ENCODE measurements at regions not wholly inside any gene's neighbourhood (a gene's known extent, or its start where the extent isn't known, plus 50 kb on each side); places are given as distances from the start of the nearest gene placed in this dataset.
"Not testable (repeated sequence)": the region's sequence is repeated elsewhere in the genome, so short reads cannot be mapped to it uniquely, and the experiment has no call there.

- Histone ChIP-seq H3K27me3 (no peaks in the 10 kb centered on the region), H3K9me3 (ENCODE audit: low read depth) (no peaks in the 10 kb centered on the region), H3K27ac (no peak overlapping the region), H3K4me1 (ENCODE audit: low read depth) (no peaks in the 10 kb centered on the region), H3K4me3 (no peak overlapping the region), H3K36me3 (no peaks in the 10 kb centered on the region)
- no peak for TF ChIP-seq CTCF (IDR thresholded peaks at IDR 0.05; ENCODE audit: low read depth, low read length)
- peak in 1 of 2 donors; percentile 47 for DNase-seq (ENCODE audit: low read depth in 1 of 2, low spot score in 1 of 2)
Measured at GRCh38 chr18:52237551-52237950, 102.4 kb upstream of the DCC start.

- peak in 1 of 2 donors; percentile 34 for DNase-seq (ENCODE audit: low read depth in 1 of 2, low spot score in 1 of 2)
- TF ChIP-seq CTCF (IDR thresholded peaks at IDR 0.05; ENCODE audit: low read depth, low read length), result no peak
- Histone ChIP-seq H3K27ac (no peak overlapping the region), H3K4me1 (ENCODE audit: low read depth) (no peaks in the 10 kb centered on the region), H3K4me3 (no peak overlapping the region), H3K27me3 (no peaks in the 10 kb centered on the region), H3K9me3 (ENCODE audit: low read depth) (no peaks in the 10 kb centered on the region), H3K36me3 (no peaks in the 10 kb centered on the region)
Measured at GRCh38 chr18:52242711-52243110, 97.3 kb upstream of the DCC start.

GRCh38 chr18:52244658-52245057 is 95.3 kb upstream of the DCC start:
- DNase-seq (ENCODE audit: low read depth in 1 of 2, low spot score in 1 of 2), result no peak
- H3K4me1 ChIP-seq (ENCODE audit: low read depth), result no peaks in the 10 kb centered on the region
- no peak overlapping the region for H3K4me3 ChIP-seq
- H3K27ac ChIP-seq, result no peak overlapping the region
- no peaks in the 10 kb centered on the region for H3K9me3 ChIP-seq (ENCODE audit: low read depth)
- no peaks in the 10 kb centered on the region for H3K36me3 ChIP-seq
- TF ChIP-seq CTCF (IDR thresholded peaks at IDR 0.05; ENCODE audit: low read depth, low read length), result no peak
- no peaks in the 10 kb centered on the region for H3K27me3 ChIP-seq

GRCh38 chr18:52254367-52254766 is 85.6 kb upstream of the DCC start:
- H3K4me3 ChIP-seq, result no peak overlapping the region
- H3K9me3 ChIP-seq (ENCODE audit: low read depth), result no peaks in the 10 kb centered on the region
- H3K27ac ChIP-seq, result no peak overlapping the region
- no peaks in the 10 kb centered on the region for H3K27me3 ChIP-seq
- DNase-seq (ENCODE audit: low read depth in 1 of 2, low spot score in 1 of 2), result peak in 1 of 2 donors; percentile 2
- no peaks in the 10 kb centered on the region for H3K36me3 ChIP-seq
- no peaks in the 10 kb centered on the region for H3K4me1 ChIP-seq (ENCODE audit: low read depth)
- TF ChIP-seq CTCF (IDR thresholded peaks at IDR 0.05; ENCODE audit: low read depth, low read length), result no peak

GRCh38 chr18:52257417-52257816 is 82.6 kb upstream of the DCC start:
- not testable (repeated sequence) for H3K36me3 ChIP-seq; H3K9me3 ChIP-seq (ENCODE audit: low read depth); H3K4me1 ChIP-seq (ENCODE audit: low read depth); DNase-seq (ENCODE audit: low read depth in 1 of 2, low spot score in 1 of 2); H3K27me3 ChIP-seq; H3K27ac ChIP-seq; H3K4me3 ChIP-seq

- H3K4me3 ChIP-seq, result no peak overlapping the region
- no peak for DNase-seq (ENCODE audit: low read depth in 1 of 2, low spot score in 1 of 2)
- H3K27me3 ChIP-seq, result no peaks in the 10 kb centered on the region
- H3K27ac ChIP-seq, result no peak overlapping the region
- no peak for TF ChIP-seq CTCF (IDR thresholded peaks at IDR 0.05; ENCODE audit: low read depth, low read length)
- H3K4me1 ChIP-seq (ENCODE audit: low read depth), result no peaks in the 10 kb centered on the region
- H3K9me3 ChIP-seq (ENCODE audit: low read depth), result no peaks in the 10 kb centered on the region
- H3K36me3 ChIP-seq, result no peaks in the 10 kb centered on the region
Measured at GRCh38 chr18:52275817-52276216, 64.2 kb upstream of the DCC start.
